SK-N-SH (cell line): ENCODE measurements at regions not wholly inside any gene's neighbourhood (a gene's known extent, or its start where the extent isn't known, plus 50 kb on each side); places are given as distances from the start of the nearest gene placed in this dataset.

Experiments
- ELF1 ChIP-seq: IDR thresholded peaks from 2 replicates; pipeline ENCODE4 v1.4.0; 2012
- EZH2phosphoT487 ChIP-seq: fragments of 200-600 bp; sonication (generic); IDR thresholded peaks from 2 replicates; pipeline ENCODE4 v1.6.1; 2017; ENCODE audit warnings: low read depth, mixed run types, mild to moderate bottlenecking, antibody characterized with exemption, moderate library complexity, borderline replicate concordance
- FOSL2 ChIP-seq: IDR thresholded peaks from 2 replicates; pipeline ENCODE4 v1.4.0; 2012; ENCODE audit warnings: low read depth, mild to moderate bottlenecking, moderate library complexity, borderline replicate concordance
- NRF1 ChIP-seq: IDR thresholded peaks from 2 replicates; pipeline ENCODE4 v1.6.1; 2012; ENCODE audit warnings: low read depth, mild to moderate bottlenecking, low read length
- RCOR1 ChIP-seq: fragments of 150-350 bp; IDR thresholded peaks from 2 replicates; pipeline ENCODE4 v1.6.1; 2017; ENCODE audit warnings: antibody characterized with exemption, low read length
- SMC3 ChIP-seq: IDR thresholded peaks from 2 replicates; pipeline ENCODE4 v1.6.1; 2012; ENCODE audit warnings: low read depth, low read length, improper control_type of control experiment

DNA sequence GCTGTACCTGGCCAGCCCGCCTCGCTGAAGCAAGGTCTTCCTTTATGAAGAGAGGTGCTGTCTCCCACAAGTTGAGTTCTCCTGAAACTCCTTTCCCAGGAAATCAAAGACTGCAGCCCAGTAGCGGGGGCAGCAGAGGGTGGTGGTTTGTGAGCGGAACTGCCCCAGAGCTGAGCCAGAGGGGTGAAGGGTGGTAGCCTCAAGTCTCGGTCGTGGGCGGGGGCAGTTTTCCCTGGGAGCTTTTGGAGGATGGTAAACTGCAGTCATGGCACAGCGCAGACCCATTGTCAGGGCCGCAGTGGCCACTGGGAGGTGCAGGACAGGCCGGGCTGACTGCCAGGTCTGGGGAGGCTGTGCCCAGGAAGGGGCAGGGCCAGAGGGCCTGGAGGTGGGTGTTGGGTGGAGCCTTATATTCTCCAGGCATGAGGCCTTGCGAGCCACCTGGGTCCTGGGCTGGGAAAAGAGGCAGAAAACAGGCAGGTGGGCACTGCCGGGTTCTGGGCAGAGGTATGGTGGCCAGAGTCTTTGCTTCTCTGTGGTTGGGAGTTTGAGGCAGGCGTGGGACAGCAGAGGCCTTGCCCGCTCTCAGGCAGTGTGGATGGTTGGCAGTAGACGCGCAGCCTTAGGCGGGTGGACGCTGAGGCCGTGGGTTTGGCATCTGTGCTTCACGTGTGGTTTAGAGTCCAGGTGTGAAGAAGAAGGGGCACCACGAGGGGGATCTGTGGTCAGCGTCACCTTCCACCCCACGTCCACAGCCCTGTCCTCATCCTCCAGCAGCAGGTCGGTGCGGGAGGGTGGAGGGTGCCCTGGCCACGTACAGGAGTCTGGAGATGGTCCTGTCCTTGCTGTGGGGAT is 1176.4 kb downstream of the BRD1 start:
- no peak for TF ChIP-seq NRF1
- no peak for TF ChIP-seq EZH2phosphoT487
- TF ChIP-seq SMC3 = no peak
- TF ChIP-seq RCOR1 = no peak
- TF ChIP-seq ELF1 = no peak
- TF ChIP-seq FOSL2 = no peak
